GM12872 (cell line): ENCODE measurements at regions not wholly inside any gene's neighbourhood (a gene's known extent, or its start where the extent isn't known, plus 50 kb on each side); places are given as distances from the start of the nearest gene placed in this dataset.

Experiments used
- TF ChIP-seq, protein P1 (sequence below): IDR thresholded peaks from 3 replicates; pipeline ENCODE4 v1.5.1; 2011; ENCODE audit warnings: low read depth, mild to moderate bottlenecking, low read length, moderate library complexity; ENCODE audit not compliant: insufficient read depth

DNA sequence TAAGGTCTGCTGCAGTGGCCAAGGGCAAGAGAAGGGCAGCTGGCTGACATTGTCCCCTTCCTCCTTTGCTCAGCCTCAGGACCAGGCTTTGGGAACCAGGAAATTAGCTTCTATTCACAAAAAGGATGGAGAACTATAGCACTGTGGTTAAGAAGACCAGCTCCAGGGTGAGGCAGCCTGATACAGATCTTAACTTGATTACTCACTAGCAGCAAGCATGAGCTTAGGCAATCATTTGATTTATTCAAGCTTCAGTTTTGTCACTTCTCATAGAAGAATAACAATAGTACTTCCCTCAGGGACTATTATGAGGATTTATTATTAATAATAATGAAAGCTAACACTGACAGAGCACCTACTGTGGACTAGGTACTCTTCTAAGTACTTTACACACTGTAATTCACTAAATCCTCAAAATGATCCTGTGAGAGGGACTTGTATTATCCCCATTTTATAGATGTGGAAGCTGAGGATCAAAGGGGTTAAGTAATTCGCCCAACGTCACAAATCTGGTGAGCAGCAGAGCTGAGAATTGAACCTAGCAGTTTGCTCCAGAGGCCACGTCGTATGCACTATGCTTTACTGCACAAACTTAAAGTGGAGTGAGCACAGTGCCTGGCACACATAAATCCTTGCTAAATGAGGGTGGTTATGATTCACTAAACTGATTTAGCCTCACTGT, 130.4 kb upstream of the PAK3 start:
- TF ChIP-seq, protein P1, sequence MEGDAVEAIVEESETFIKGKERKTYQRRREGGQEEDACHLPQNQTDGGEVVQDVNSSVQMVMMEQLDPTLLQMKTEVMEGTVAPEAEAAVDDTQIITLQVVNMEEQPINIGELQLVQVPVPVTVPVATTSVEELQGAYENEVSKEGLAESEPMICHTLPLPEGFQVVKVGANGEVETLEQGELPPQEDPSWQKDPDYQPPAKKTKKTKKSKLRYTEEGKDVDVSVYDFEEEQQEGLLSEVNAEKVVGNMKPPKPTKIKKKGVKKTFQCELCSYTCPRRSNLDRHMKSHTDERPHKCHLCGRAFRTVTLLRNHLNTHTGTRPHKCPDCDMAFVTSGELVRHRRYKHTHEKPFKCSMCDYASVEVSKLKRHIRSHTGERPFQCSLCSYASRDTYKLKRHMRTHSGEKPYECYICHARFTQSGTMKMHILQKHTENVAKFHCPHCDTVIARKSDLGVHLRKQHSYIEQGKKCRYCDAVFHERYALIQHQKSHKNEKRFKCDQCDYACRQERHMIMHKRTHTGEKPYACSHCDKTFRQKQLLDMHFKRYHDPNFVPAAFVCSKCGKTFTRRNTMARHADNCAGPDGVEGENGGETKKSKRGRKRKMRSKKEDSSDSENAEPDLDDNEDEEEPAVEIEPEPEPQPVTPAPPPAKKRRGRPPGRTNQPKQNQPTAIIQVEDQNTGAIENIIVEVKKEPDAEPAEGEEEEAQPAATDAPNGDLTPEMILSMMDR, result no peak

DNA sequence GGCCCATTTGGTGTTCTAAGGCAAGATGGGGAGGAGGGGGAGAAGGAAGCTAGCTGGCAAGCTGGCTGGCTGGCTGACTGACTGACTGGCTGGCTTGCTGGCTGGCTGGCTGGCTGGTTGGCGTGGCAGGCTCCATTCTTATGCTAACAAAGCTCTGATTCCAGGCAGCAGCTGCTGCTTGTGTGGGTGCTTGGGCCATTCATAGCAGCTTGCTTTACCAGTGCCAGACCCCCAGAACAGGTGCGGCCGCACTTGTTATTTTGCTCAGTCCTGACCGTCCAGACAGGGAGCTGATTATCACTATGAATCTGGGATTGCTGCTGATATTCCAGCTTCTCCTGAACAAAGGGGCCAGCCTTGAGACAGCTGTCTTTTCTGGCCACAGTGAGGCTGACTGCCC, 131.2 kb upstream of the PAK3 start:
- TF ChIP-seq, protein P1, result no peak

DNA sequence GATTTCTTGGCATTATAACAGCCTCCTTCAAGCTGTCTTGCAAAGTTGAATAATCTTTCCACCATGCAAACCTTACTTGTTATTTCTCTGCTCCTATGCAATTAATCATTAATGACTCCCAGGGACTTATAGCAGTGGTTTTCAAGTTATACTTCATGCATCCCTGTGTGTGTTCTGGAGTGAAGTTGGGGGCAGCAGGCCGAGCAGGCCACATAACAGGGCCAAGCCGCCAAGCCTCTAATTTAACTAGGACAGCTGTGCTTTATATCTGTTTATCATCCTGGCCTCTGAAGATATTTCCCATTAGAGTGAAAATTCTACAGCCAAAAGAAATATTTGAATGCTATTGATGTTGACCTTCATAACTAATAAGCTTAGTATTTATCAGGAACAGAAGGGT, 133.5 kb upstream of the PAK3 start:
- TF ChIP-seq, protein P1, result no peak

DNA sequence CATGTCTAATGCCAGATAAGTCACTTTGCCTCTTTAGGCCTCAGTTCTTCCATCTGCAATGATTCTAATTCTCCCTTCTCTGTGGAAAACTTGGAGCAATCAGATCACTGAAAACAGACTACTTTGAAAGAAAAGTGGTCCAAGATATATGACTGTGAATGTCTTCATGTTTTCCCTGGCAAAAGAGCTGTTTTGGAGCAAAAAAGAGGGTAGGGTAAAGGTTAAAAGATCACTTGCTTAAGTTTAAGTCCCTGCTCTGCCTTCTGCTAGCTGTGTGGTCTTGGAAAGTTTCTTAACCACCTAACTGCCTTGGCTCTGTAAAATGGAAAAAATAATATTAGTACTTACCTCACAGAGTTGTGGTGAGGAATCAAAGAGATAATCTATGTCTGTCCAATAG, 140.3 kb upstream of the PAK3 start:
- TF ChIP-seq, protein P1, result no peak

DNA sequence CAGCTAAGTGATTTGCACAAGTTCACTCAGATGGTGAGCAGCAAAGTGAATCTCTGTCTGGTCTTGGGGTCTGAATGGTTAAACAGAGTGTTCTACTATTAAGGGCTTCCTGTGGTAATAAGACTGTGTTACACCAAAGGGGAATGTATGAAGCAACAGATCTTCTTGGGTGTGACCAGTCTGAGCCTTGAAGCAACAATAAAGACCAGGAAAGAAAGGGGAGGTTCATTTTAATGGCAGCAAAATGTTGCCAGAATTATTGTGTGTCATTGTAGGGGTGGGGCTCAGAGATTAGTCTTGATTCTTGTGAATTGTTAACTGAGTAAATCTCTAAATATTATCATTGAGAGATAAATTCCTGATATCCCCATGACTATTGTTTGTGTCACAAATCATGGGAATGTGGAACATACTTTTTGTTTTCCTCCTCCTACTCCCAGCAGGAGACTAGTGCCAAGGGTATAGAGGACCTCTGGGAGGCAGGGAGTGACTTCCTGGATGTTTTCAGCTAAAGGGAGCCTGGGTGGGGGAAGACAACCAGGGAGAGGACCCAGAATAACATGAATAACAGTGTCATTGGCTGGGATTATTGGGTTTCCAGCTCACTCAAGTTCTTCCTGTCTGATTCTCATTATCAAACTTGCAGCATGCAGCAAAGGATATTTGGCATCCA, 141.4 kb upstream of the PAK3 start:
- TF ChIP-seq, protein P1, result no peak

DNA sequence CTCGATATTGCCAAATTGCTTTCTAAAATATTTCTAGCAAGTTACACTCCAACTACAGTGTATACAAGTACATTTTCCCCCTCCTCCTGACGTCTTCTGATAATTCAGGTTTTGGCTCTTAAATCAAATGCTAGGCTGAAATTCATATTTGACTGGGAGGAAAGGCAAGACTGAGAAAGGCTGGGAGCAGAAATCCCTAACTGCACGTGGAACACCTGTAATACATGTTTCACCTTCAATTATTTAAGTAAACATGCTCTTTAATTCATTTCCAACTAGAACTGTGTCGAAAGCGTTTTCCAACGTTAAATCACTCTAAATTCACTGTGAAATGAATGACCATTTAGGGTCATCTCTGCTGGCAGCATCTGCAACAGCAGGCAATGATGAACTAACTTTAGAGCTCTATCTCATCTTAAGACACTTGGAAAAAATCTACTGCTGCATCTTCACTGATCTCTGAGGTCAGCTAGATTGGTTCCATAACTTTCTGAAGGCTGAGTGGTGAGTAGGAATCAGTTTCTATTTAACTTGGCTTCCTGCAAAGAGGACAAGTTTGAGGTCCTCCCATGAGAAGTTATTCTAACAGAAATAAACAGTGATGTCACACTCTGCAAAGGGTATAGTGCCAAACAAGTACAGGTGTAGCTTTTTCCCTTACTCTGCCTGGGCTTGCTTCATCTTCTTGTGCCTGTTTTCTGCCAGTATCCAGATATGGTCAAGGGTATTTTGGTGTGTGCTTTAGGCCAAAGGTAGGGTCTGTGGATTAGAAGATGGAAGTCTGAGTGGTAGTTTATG, 144.3 kb upstream of the PAK3 start:
- TF ChIP-seq, protein P1, result no peak
